ENCODE measurements at regions not wholly inside any gene's neighbourhood (a gene's known extent, or its start where the extent isn't known, plus 50 kb on each side); places are given as distances from the start of the nearest gene placed in this dataset.

DNA sequence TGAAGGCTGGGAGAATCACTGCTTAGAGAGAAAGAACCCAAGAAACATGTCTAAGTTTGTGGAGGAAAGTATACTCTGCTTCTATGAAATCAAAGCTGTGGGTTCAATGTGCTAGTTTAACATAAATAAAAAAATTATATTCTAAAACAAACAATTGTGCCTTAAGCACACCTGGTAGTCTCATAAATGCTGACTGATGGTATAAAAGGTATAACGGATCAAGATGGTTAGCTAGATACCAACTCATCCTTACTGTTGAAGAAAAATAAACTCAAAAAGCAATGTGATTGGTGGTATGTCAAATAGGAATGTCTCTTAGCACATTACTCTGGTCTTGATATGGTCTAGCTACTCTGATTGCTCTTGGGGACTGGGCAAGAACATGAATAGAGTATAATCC is 117.8 kb downstream of the SLC41A2 start:
- no peak for TF ChIP-seq POLR2A (IDR thresholded peaks at IDR 0.05; ENCODE audit: low read depth)
- TF ChIP-seq, protein P1, sequence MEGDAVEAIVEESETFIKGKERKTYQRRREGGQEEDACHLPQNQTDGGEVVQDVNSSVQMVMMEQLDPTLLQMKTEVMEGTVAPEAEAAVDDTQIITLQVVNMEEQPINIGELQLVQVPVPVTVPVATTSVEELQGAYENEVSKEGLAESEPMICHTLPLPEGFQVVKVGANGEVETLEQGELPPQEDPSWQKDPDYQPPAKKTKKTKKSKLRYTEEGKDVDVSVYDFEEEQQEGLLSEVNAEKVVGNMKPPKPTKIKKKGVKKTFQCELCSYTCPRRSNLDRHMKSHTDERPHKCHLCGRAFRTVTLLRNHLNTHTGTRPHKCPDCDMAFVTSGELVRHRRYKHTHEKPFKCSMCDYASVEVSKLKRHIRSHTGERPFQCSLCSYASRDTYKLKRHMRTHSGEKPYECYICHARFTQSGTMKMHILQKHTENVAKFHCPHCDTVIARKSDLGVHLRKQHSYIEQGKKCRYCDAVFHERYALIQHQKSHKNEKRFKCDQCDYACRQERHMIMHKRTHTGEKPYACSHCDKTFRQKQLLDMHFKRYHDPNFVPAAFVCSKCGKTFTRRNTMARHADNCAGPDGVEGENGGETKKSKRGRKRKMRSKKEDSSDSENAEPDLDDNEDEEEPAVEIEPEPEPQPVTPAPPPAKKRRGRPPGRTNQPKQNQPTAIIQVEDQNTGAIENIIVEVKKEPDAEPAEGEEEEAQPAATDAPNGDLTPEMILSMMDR (IDR thresholded peaks at IDR 0.05): no peak
